ENCODE measurements at regions not wholly inside any gene's neighbourhood (a gene's known extent, or its start where the extent isn't known, plus 50 kb on each side); places are given as distances from the start of the nearest gene placed in this dataset.

DNA sequence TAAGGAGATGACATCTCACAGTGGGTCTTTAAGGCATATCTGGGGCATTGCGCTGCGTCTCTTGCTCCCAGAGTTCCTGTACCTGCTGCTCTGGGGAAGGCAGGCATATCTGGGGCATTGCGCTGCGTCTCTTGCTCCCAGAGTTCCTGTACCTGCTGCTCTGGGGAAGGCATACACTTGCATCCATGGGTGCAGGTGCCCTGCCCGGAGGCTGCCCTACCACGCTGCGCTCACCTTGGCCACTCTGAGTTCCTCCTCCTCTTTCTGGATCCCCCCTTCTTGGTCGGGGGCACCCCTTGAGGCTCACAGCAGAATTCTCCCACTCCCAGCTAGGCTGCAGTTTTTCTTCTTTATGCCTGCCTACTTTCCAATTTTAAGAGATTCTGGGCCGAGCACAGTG, 60.9 kb upstream of the TMTC4 start:
- H3K4me2 ChIP-seq (ENCODE audit: insufficient read depth in 1 of 2, low read depth in 2 of 2, low read length in 2 of 2) = no peak overlapping the region
- H3K79me1 ChIP-seq (ENCODE audit: low read depth, low read length) = no peaks in the 10 kb centered on the region
- H4K5ac ChIP-seq (ENCODE audit: insufficient read length, low read depth, low read length) = no peak overlapping the region
- no peak overlapping the region for H3K23ac ChIP-seq (ENCODE audit: insufficient read length)
- H3K79me2 ChIP-seq (ENCODE audit: control insufficient read depth in 1 of 2, insufficient read depth in 2 of 2, low read length in 2 of 2) = no peaks in the 10 kb centered on the region
- no peak overlapping the region for H3K27ac ChIP-seq (ENCODE audit: low read depth, low read length)
- H3K36me3 ChIP-seq (ENCODE audit: control insufficient read depth in 2 of 4, insufficient read depth in 4 of 4, low read length in 3 of 4) = no peaks in the 10 kb centered on the region
- H4K20me1 ChIP-seq (replicated peaks in 1 of 2; ENCODE audit: control insufficient read depth in 1 of 2, insufficient read depth in 2 of 2, low read length in 2 of 2) = no peaks in the 10 kb centered on the region
- no peak overlapping the region for H2AK5ac ChIP-seq (ENCODE audit: low read depth, low read length)
- H4K91ac ChIP-seq (replicated peaks; ENCODE audit: insufficient read length, low read length) = no peak overlapping the region
- TF ChIP-seq ATF3 (IDR thresholded peaks at IDR 0.05; ENCODE audit: insufficient read depth, low read depth, low read length) = no peak
- no peak overlapping the region for H2BK5ac ChIP-seq (ENCODE audit: low read depth, low read length)
- H3K4ac ChIP-seq (replicated peaks; ENCODE audit: insufficient read length, low read depth, low read length) = no peak overlapping the region
- ChIA-PET POLR2A (ENCODE audit: partially characterized antibody) (no interaction called here), CTCF (ENCODE audit: partially characterized antibody) (interaction anchor here (9.1 kb wide), 1 partner anchor 12 kb away, joined by 61 read pairs; no protein-coding TSS in a partner anchor)
- H2BK120ac ChIP-seq (replicated peaks; ENCODE audit: low read depth, low read length) = no peak overlapping the region
- H3K4me1 ChIP-seq (replicated peaks in 1 of 4; ENCODE audit: control insufficient read depth in 3 of 4, insufficient read depth in 4 of 4, low read length in 3 of 4) = no peaks in the 10 kb centered on the region
- no peak overlapping the region for H2BK15ac ChIP-seq (ENCODE audit: low read length)
- H3K23me2 ChIP-seq (ENCODE audit: low read depth, low read length) = no peaks in the 10 kb centered on the region
- H3K18ac ChIP-seq (ENCODE audit: extremely low read depth, low read length) = no peak overlapping the region
- H4K8ac ChIP-seq (ENCODE audit: extremely low read depth, insufficient read depth, low read length) = no peak overlapping the region
- H3K9ac ChIP-seq (replicated peaks in 1 of 4; ENCODE audit: extremely low read depth in 1 of 4, low read depth in 3 of 4, low read length in 3 of 4) = no peak overlapping the region
- WGBS, 2 experiments (ENCODE audit: extremely low coverage in 1 of 2, insufficient coverage in 1 of 2, insufficient read length in 1 of 2, insufficient replicate concordance in 2 of 2, low coverage in 1 of 2, low lambda C conversion rate in 2 of 2, missing lambda C conversion rate in 1 of 2) = 93% methylated on average over 7 of the region's 9 CpGs; no CpG with 5 or more reads in 1 of the 2 experiments
- H2BK12ac ChIP-seq (ENCODE audit: low read depth, low read length) = no peak overlapping the region
- no peak overlapping the region for H3K14ac ChIP-seq (ENCODE audit: insufficient read length)
- H2BK20ac ChIP-seq (ENCODE audit: low read length) = no peak overlapping the region
- no peak overlapping the region for H3K56ac ChIP-seq (replicated peaks; ENCODE audit: insufficient read length, low read depth, low read length)
- no peaks in the 10 kb centered on the region for H3K27me3 ChIP-seq (replicated peaks in 1 of 4; ENCODE audit: control insufficient read depth in 3 of 4, extremely low read depth in 1 of 4, insufficient read depth in 3 of 4, low read length in 3 of 4)
- no peak overlapping the region for H3K4me3 ChIP-seq (ENCODE audit: extremely low read depth in 1 of 4, insufficient read depth in 2 of 4, low read depth in 3 of 4, low read length in 4 of 4)
- H2AFZ ChIP-seq (ENCODE audit: low read length) = no peak overlapping the region
- no peaks in the 10 kb centered on the region for H3K9me3 ChIP-seq (ENCODE audit: insufficient read depth in 2 of 2, low read depth in 1 of 2, low read length in 1 of 2)
- DNase-seq (ENCODE audit: low read depth in 1 of 2, low spot score in 2 of 2) (no peak), FAIRE-seq (no peak)
